NCI-H128 (cell line): ENCODE measurements at regions not wholly inside any gene's neighbourhood (a gene's known extent, or its start where the extent isn't known, plus 50 kb on each side); places are given as distances from the start of the nearest gene placed in this dataset.
"Not testable (repeated sequence)": the region's sequence is repeated elsewhere in the genome, so short reads cannot be mapped to it uniquely, and the experiment has no call there.

Experiments
- DNase-seq: peaks from one replicate; lab custom pipeline; 2025; ENCODE audit not compliant: unreplicated experiment; lab: John Stamatoyannopoulos, UW

DNA sequence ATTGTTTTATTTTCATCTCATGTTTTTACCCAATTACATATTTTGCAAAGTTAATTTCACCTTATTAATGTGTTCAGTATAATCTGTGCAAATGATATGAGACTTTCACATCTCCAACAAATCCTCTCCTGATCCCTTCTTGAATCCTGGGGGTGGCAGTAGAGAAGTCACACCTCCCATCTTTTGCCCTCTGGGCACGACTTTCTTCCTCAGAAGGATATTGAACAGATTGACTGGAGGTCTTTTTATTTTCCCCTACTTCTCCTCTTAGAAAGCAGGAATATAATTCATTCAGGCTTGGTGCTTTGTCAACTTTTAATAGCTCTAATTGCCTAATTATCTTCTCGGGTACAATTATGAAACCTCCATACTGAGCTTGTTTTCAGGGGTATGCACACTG is 1037.1 kb upstream of the NUDT12 start:
- no peak for DNase-seq

- DNase-seq, result no peak
Measured at GRCh38 chr5:104598285-104598684, 1035.7 kb upstream of the NUDT12 start.

GRCh38 chr5:104594850-104595249 is 1032.3 kb upstream of the NUDT12 start:
- DNase-seq, result no peak

DNA sequence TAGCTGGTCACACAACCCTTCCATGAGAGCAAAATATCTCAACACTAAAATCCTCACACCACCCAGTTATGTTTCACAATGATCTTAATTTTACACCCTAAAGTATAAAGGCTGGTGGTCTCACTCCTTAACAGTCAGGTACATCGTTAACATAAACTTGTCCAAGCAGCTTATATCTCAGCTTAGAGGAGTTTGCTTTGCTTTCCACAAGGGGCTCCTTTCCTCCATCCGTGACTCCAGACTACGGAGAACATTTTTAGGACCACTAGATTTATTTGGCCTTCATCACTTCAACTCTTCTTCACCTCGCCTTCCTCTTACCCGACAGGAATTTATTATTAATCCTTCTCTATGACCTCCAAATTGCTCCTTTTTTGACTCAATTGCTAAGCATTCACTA is 1014.1 kb upstream of the NUDT12 start:
- no peak for DNase-seq

DNA sequence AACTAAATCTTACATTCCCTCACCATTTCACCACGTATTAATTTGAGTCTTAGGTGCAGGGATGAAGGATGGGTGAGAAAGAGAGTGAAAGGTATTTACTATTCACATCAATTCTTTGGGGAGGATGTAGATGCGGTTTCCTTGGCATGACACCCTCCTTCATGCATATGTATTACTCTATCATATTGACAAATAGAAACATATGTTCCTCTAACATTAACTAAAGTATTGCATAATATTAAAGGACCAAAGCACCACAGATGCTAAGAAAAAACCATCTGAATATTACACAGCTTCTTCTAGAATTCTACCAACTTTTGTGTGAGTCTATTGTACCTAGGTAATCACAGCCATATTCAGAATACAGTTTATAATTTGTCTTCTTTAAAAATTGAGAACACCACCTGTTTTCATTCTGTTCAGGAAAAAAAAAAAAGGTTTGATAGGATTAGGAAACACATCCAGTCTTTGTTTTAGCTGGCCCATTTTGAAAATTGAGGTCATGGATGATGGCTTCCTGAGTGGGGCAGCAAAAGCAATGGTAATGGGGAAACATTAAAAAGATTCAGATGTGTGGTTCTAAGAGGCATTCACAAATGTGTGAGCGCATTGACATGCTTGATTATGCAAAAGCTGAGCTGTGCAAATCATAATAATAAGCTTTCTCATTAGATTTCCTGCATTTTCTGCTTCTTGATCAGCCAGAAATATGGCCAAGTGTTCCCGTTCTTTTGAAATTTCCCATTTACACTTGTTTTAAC is 1011.5 kb upstream of the NUDT12 start:
- DNase-seq, result no peak

DNA sequence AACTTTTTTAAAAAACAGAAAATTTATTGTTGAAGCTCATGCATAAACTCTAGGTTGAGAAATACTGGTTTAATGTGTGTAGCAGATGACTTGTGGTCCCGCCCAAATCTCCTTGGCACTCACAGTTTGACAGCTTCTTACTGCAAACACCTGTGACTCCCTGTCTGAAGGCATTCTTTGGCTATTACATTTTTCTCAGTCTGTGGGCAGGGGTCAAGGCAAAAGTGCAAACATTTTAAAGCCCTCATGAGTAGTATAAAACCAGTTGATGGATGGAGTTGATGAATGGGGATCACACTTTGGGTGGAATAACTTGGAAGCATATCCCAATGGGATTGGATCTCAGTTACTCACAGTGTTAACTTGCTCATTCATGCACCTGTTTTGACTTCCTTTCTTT is 1007.0 kb upstream of the NUDT12 start:
- DNase-seq, result no peak

DNA sequence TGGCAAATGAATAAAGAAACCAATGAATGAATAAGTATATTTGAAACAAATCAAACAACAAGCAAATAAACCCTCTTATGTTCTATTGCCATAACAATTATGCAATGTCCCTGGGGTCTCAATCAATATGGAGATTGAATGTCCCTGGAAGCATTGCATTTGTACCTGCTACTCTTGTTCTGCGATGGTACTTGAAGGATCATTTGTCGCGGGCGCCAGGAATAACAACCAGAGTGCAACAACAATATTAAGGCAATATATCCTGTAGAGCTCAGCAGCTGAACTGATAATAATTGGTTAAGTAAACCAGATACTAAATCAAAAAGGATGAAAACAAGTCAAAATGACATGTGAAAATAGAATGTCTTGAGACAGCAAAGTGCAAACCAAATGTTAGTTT is 1001.9 kb upstream of the NUDT12 start:
- DNase-seq, result no peak

DNA sequence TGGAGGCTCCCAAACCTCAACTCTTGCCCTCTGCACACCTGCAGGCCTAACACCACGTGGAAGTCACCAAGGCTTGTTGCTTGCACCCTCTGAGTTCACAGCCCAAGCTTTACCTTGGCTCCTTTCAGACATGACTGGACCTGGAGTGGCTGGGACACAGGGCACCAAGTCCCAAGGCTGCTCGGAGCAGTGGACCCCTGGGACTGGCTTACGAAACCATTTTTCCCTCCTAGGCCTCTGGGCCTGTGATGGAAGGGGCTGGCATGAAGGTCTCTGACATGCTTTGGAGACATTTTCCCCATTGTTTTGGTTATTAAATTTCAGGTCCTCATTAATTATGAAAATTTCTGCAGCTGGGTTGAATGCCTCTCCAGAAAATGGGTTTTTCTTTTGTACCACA is 994.4 kb upstream of the NUDT12 start:
- DNase-seq, result no peak

GRCh38 chr5:104551628-104552027 is 989.0 kb upstream of the NUDT12 start:
- no peak for DNase-seq

- not testable (repeated sequence) for DNase-seq
Measured at GRCh38 chr5:104546871-104547270, 984.3 kb upstream of the NUDT12 start.

- DNase-seq, result no peak
Measured at GRCh38 chr5:104541141-104541785, 978.7 kb upstream of the NUDT12 start.

DNA sequence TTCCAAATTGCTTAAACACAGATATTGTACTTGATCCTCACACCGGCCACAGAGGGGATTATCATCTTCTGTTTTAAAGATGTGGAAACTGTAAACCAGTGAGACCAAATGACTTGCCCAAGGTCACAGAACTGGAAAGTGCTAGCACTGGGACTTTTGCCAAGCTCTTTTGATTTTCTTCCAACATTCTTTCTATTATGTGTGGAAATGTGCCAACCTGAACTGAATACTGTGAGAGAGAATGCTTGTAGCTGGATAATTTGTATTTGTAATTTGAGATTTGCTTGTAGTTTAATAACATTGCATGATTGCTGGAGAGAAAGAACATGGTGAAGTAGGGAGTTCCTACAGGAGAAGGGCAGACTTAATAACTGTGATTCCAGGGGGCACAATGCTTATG is 977.9 kb upstream of the NUDT12 start:
- no peak for DNase-seq

- DNase-seq, result no peak
Measured at GRCh38 chr5:104539618-104540350, 977.2 kb upstream of the NUDT12 start.

DNA sequence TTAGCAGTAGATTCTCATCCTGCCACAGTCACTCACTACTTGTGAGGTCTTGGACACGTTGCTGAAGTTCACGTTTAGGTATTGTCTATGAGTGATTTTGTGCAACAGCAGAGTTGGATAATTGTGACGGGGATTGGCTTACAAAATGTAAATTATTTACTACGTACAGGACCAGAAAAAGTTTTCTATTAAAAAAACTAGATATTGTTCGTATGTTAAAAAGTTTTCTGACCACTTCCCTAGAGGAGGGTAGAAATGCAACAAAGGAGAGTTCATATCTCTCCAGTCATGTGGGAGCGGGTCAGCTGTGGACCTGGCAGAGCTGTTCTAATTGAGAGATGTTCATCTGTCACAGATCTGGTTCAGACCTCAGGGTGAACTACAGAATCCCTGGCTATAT is 976.1 kb upstream of the NUDT12 start:
- no peak for DNase-seq

DNA sequence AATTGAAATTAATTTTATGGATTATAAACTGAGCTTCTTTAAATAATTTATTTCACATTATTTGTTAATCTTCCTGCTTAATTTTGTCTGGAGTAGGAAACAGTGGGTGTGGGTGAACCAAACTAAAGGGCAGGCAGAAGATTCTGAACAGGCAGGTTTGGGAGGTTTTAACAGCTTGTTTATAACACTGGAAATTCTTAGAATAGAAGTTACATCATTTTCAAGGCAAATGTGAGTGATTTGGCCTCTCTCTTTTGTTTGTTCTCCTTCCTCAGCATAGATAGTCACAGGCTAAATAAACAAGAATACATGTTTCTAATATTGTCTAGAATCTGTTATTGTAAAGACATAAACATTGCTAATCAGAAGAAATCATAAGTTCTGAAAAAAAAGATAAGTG is 970.9 kb upstream of the NUDT12 start:
- DNase-seq, result no peak

GRCh38 chr5:104526866-104527265 is 964.3 kb upstream of the NUDT12 start:
- no peak for DNase-seq

DNA sequence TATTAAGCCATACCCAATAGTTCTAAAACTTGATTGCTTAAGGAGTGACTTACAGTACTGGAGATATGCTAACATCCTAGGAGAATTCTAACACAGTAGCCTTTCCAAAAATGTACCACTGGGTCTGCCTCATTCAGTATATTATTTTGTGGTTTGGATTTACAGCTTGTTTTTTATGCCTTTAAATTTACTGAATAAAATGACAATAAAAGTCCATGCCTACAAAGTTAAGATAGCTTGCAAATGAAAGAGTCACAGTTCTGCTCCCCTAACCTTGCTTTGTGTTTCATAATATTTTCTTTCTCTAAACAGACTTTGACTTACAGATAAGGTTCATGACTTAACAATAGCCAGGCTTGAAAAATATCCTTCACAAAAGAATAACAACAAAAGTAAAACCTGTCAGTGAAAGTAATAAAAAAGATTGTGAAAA is 951.1 kb upstream of the NUDT12 start:
- no peak for DNase-seq

GRCh38 chr5:104513121-104513602 is 950.6 kb upstream of the NUDT12 start:
- no peak for DNase-seq

- no peak for DNase-seq
Measured at GRCh38 chr5:104512063-104512825, 949.7 kb upstream of the NUDT12 start.

DNA sequence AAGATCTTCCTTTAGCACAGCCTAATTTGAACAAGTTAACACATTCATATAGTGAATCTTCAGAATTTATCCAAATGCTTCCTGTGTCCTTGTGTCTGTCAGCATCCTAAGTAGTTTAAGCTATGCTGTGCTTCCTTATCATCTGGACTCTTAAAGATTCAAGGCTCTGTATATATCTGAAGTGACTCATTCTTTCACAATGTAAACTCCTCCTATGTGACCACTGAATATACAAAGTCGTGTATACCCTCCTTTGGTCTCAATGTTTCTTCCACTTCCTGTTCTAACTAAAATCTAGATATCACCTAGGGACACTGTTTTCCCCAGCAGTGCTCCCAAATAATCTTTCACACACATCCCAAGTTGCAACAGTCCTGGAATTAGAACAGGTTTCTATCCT is 935.7 kb upstream of the NUDT12 start:
- no peak for DNase-seq

- DNase-seq, result no peak
Measured at GRCh38 chr5:104494083-104494482, 931.5 kb upstream of the NUDT12 start.
